Liver (tissue), 8 donors: ENCODE measurements at regions not wholly inside any gene's neighbourhood (a gene's known extent, or its start where the extent isn't known, plus 50 kb on each side); places are given as distances from the start of the nearest gene placed in this dataset.

ENCODE experiments used
- DNase-seq: peaks from one replicate; pipeline ENCODE4 v3.0.0-alpha.2; 2017; ENCODE audit warnings: low spot score
- H3K27ac ChIP-seq, 2 donors: one replicate each; pipeline ENCODE4 v1.7.0; 2013; ENCODE audit warnings: inconsistent platforms in 2 of 2, low read length in 2 of 2, control low read depth in 1 of 2, low read depth in 1 of 2, mild to moderate bottlenecking in 1 of 2
- H3K27me3 ChIP-seq, 4 donors: one replicate each; pipeline versions ENCODE4 v1.6.1 to v1.7.0; 2013; ENCODE audit warnings: low read length in 3 of 4, inconsistent platforms in 1 of 4, mild to moderate bottlenecking in 1 of 4, moderate library complexity in 1 of 4; ENCODE audit not compliant: control insufficient read depth in 4 of 4, insufficient read depth in 4 of 4
- H3K36me3 ChIP-seq, 4 donors: one replicate each; pipeline versions ENCODE4 v1.6.1 to v1.7.0; 2013; ENCODE audit warnings: low read length in 3 of 4, mild to moderate bottlenecking in 3 of 4, low read depth in 1 of 4, moderate library complexity in 1 of 4; ENCODE audit not compliant: control insufficient read depth in 4 of 4, insufficient read depth in 3 of 4
- H3K4me1 ChIP-seq, 4 donors: one replicate each; pipeline versions ENCODE4 v1.6.1 to v1.7.0; 2013; ENCODE audit warnings: low read length in 3 of 4, mild to moderate bottlenecking in 3 of 4, moderate library complexity in 1 of 4; ENCODE audit not compliant: control insufficient read depth in 4 of 4, insufficient read depth in 4 of 4
- H3K4me3 ChIP-seq, 3 donors: one replicate each; pipeline versions ENCODE4 v1.6.1 to v1.7.0; 2013; ENCODE audit warnings: low read length in 3 of 3, control low read depth in 1 of 3, low read depth in 1 of 3, mild to moderate bottlenecking in 1 of 3
- H3K9ac ChIP-seq, 2 donors: one replicate each; pipeline ENCODE4 v1.7.0; 2013; ENCODE audit warnings: low read length in 2 of 2, mild to moderate bottlenecking in 2 of 2, moderate library complexity in 2 of 2, control low read depth in 1 of 2, low read depth in 1 of 2
- H3K9me3 ChIP-seq, 4 donors: one replicate each; pipeline versions ENCODE4 v1.6.1 to v1.7.0; 2013; ENCODE audit warnings: low read length in 3 of 4; ENCODE audit not compliant: control insufficient read depth in 4 of 4
- ATF3 ChIP-seq: IDR thresholded peaks from 2 replicates; pipeline ENCODE4 v1.6.1; 2016; ENCODE audit warnings: antibody characterized with exemption
- CTCF ChIP-seq: fragments of 150-350 bp; IDR thresholded peaks from 2 replicates; pipeline ENCODE4 v1.5.1; 2017; ENCODE audit warnings: improper control_type of control experiment, low read depth, low read length; ENCODE audit not compliant: missing input control
- EGR1 ChIP-seq, 2 donors: IDR thresholded peaks; 2 replicates each; pipeline ENCODE4 v1.6.1; 2016 to 2018; ENCODE audit warnings: antibody characterized with exemption in 2 of 2, low read depth in 2 of 2
- FOXA1 ChIP-seq: IDR thresholded peaks from 2 replicates; pipeline ENCODE4 v1.6.1; 2016; ENCODE audit warnings: antibody characterized with exemption
- FOXA2 ChIP-seq: IDR thresholded peaks from 2 replicates; pipeline ENCODE4 v1.6.1; 2016; ENCODE audit warnings: antibody characterized with exemption
- GABPA ChIP-seq, 2 donors: IDR thresholded peaks in 1 of 2; conservative IDR thresholded peaks in 1 of 2; 2 replicates each; pipeline ENCODE4 v1.6.1; 2016; ENCODE audit warnings: antibody characterized with exemption in 2 of 2, mild to moderate bottlenecking in 1 of 2, moderate library complexity in 1 of 2
- HNF4A ChIP-seq, 2 donors: conservative IDR thresholded peaks; 2 replicates each; pipeline ENCODE4 v1.6.1; 2016; ENCODE audit warnings: antibody characterized with exemption in 2 of 2, mild to moderate bottlenecking in 2 of 2
- HNF4G ChIP-seq: IDR thresholded peaks from 2 replicates; pipeline ENCODE4 v1.6.1; 2016; ENCODE audit warnings: antibody characterized with exemption
- JUND ChIP-seq, 2 donors: IDR thresholded peaks; 2 replicates each; pipeline ENCODE4 v1.6.1; 2016; ENCODE audit warnings: antibody characterized with exemption in 2 of 2
- MAX ChIP-seq: IDR thresholded peaks from 2 replicates; pipeline ENCODE4 v1.6.1; 2016; ENCODE audit warnings: antibody characterized with exemption
- NR2F2 ChIP-seq: IDR thresholded peaks from 2 replicates; pipeline ENCODE4 v1.6.1; 2016; ENCODE audit warnings: antibody characterized with exemption
- RAD21 ChIP-seq, 2 donors: IDR thresholded peaks; 2 replicates each; pipeline ENCODE4 v1.6.1; 2016; ENCODE audit warnings: antibody characterized with exemption in 2 of 2, mild to moderate bottlenecking in 2 of 2
- REST ChIP-seq: IDR thresholded peaks from 2 replicates; pipeline ENCODE4 v1.6.1; 2016; ENCODE audit warnings: antibody characterized with exemption, mild to moderate bottlenecking
- RXRA ChIP-seq, 2 donors: IDR thresholded peaks; 2 replicates each; pipeline ENCODE4 v1.6.1; 2017 to 2018; ENCODE audit warnings: antibody characterized with exemption in 2 of 2, mild to moderate bottlenecking in 1 of 2
- YY1 ChIP-seq: IDR thresholded peaks from 2 replicates; pipeline ENCODE4 v1.6.1; 2016; ENCODE audit warnings: antibody characterized with exemption, mild to moderate bottlenecking
- WGBS: extraction: QIAGEN DNeasy Blood & Tissue Kit; methylation state at CpG from one replicate; pipeline ENCODE4 v1.1.7; 2013; 5-methylcytosine and 5-hydroxymethylcytosine counted together
- donor health status: healthy.
- donor health status: healthy.
- donor health status: healthy.
- donor health status: healthy.
- donor health status: healthy.

GRCh38 chr4:17325098-17325497, 186.8 kb downstream of the QDPR start:
- Histone ChIP-seq H3K36me3 (no peaks in the 10 kb centered on the region), H3K9ac (no peak overlapping the region), H3K27me3 (peaks cover 0 to 3% (median 0%) of the 10 kb centered on the region in 4 donors), H3K4me3 (no peak overlapping the region), H3K4me1 (no peaks in the 10 kb centered on the region), H3K9me3 (no peaks in the 10 kb centered on the region), H3K27ac (no peak overlapping the region)
- TF ChIP-seq HNF4A (conservative IDR thresholded peaks at IDR 0.05) (no peak), FOXA1 (no peak), RXRA (IDR thresholded peaks at IDR 0.05) (no peak), EGR1 (IDR thresholded peaks at IDR 0.05; ENCODE audit: low read depth in 2 of 2) (no peak), YY1 (no peak), JUND (IDR thresholded peaks at IDR 0.05) (no peak), REST (no peak), RAD21 (IDR thresholded peaks at IDR 0.05) (no peak)
- 88% methylated on average over 2 of the region's 2 CpGs for WGBS
- no peak for DNase-seq

- no peaks in the 10 kb centered on the region for H3K36me3 ChIP-seq
- no peaks in the 10 kb centered on the region for H3K4me1 ChIP-seq
- DNase-seq = peak; percentile 41
- no peak overlapping the region for H3K9ac ChIP-seq
- peaks cover 0 to 1% (median 0%) of the 10 kb centered on the region in 4 donors for H3K9me3 ChIP-seq
- WGBS = 10% methylated on average over 11 of the region's 11 CpGs
- TF ChIP-seq FOXA2 = no peak
- TF ChIP-seq HNF4G = no peak
- TF ChIP-seq HNF4A (conservative IDR thresholded peaks at IDR 0.05) = no peak
- TF ChIP-seq RAD21 (IDR thresholded peaks at IDR 0.05) = peak; percentile 85 to 86
- TF ChIP-seq YY1 = no peak
- TF ChIP-seq GABPA (IDR thresholded peaks at IDR 0.05 in 1 of 2, conservative IDR thresholded peaks at IDR 0.05 in 1 of 2) = no peak
- TF ChIP-seq MAX = no peak
- no peak for TF ChIP-seq ATF3
- TF ChIP-seq CTCF = peak; percentile 56
- no peak for TF ChIP-seq RXRA (IDR thresholded peaks at IDR 0.05)
- TF ChIP-seq NR2F2 = peak; percentile 29
- no peak for TF ChIP-seq REST
- no peak for TF ChIP-seq JUND (IDR thresholded peaks at IDR 0.05)
- H3K27me3 ChIP-seq = peaks cover 0 to 3% (median 0%) of the 10 kb centered on the region in 4 donors
- no peak overlapping the region for H3K27ac ChIP-seq
- H3K4me3 ChIP-seq = no peak overlapping the region
Observed at GRCh38 chr4:17324386-17324830, 187.5 kb downstream of the QDPR start.
